GM18951 (cell line): ENCODE measurements at regions not wholly inside any gene's neighbourhood (a gene's known extent, or its start where the extent isn't known, plus 50 kb on each side); places are given as distances from the start of the nearest gene placed in this dataset.

Source experiments
- POLR2A ChIP-seq: IDR thresholded peaks from 4 replicates; pipeline ENCODE4 v1.6.1; 2011; ENCODE audit warnings: mild to moderate bottlenecking; ENCODE audit not compliant: insufficient read length, insufficient read depth; ENCODE audit errors: extremely low read depth
- in situ Hi-C: fragments of 300-500 bp; cut with MboI; formaldehyde crosslinking; loops from one replicate; pipeline ENCODE4 v1.12.0; 2022; ENCODE audit warnings: low sequenced_read_pairs, mixed read lengths, inconsistent platforms; ENCODE audit not compliant: unreplicated experiment

DNA sequence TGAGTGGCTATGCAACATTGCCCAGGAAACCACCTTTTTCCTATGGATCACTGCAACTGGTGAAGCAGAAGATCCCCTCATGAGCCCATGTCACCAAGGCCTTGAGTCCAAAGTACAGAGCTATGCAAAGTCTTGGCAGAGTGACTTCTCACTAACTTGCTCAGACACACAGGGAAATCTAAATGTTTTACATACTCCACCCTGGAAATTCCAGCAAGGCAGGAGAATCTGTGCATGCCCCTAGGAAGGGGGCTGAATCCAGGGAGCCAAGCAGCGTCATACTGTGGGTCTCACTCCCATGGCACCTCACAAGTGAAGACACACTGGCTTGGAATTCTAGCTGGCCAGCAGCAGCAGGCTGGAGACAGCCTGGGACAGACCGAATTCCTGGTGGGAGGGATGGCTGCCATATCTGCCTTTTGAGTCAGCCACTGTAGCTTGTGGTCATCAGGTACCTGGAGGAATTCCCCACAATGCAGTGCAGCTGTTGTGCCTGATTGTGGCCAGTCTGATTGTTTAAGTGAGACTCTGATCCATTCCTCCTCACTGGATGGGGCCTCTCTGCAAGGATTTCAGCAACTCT is 1817.4 kb downstream of the SUCLG1 start:
- no peak for TF ChIP-seq POLR2A
- in situ Hi-C loops = no loop called here

DNA sequence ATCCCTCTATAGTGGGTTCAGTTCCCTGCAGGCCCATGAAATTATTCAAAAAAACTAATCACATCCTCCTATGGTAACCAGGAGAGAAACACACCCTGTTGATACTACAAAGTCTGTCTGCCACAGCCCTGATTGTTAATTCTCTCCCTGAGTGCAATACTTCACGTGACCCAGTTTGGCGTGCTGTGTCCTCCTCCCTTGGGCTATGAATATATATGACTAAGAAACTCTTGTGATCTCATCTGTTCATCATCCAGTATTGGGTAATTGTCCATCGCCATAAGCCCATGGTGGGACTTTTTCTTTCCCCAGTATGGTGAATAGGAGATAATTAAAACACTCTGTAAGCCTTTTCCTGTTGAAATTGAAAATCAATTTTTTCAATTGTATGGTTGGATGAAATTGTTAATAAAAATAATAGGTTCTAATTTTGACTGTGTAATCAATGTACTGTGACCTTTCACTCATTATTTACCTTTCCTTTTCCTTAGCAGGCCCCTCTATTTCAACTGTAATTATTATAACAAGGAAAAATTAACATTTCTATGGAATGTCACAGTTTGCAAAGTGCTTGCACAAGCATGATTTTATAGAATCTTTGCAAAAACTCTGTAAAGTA is 1822.6 kb downstream of the SUCLG1 start:
- in situ Hi-C loops = no loop called here
- TF ChIP-seq POLR2A = no peak

DNA sequence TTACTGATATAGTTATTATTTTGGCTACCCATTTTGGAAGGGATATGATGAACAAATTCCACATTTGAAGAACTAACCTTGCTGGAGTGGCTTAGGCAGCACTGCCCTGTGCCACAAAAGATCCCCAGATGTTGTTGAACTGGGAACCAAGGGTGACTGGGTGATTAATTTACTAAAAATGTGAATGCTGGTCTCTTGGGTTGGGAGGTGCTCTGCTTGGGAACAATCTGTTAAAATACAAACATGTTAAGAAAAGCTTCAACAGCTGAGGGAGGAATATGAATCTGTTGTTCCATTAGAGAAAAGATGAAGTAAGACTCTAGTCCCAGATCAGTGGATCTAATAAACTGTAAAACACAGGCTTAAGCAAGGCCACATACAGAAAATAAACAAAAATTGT is 1860.1 kb downstream of the SUCLG1 start:
- in situ Hi-C loops = no loop called here
- TF ChIP-seq POLR2A = no peak

DNA sequence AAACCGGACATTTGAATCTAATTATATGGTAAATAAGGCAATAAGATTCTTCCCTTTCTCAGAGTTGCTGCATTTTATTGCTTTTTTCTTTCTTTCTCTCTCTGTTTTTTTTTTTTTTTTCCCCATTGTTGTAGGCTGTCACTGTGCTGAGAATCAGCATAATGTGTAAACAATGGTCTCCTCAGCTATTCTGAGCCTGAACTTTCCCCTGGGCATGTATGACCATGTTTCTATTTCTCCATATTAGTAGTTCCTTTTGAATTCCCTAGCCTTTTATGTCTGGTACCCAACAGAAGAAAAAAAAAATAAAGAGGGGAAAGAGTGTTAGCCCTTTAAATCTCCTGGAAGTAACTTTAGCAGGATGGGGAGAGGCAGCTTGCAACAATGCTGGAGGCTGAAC is 1862.5 kb downstream of the SUCLG1 start:
- in situ Hi-C loops = no loop called here
- no peak for TF ChIP-seq POLR2A

DNA sequence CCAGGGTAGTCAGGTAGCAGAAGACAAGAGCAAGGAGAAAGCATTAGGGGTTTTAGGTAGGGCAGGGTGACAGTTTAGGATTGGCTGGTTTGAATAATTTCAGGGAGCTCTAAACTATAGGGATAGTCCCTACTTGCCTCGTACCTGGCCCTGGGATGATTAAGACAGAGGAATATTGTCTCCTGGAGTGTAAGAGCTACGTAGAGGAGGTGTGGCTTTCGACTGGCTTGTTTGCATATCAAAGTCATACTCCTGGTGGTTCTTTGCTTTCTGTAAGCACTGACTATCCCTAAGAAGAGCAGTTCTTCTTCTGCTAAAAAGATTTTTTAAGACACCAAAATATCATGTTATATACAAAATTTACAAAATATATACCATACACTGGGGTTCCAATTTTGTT is 1867.4 kb downstream of the SUCLG1 start:
- TF ChIP-seq POLR2A = no peak
- in situ Hi-C loops = no loop called here

DNA sequence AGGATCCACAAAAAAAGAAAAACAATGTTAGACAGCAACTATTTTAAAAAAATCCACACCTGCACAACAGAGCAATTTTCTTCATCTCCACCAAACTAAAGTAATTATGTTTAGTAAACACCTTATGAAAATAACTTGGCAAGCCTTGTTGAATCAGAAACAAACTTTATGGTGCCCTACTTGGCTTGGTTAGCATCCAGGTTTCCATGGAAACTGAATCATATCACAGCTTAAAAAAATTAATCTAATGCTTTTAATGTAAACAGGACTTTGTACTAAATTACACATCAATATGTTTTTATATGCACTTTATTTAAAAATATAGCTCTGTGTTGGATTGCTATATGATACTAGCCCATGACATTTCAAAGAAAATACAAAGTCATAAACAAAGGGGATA is 1882.4 kb downstream of the SUCLG1 start:
- no peak for TF ChIP-seq POLR2A
- in situ Hi-C loops = no loop called here

DNA sequence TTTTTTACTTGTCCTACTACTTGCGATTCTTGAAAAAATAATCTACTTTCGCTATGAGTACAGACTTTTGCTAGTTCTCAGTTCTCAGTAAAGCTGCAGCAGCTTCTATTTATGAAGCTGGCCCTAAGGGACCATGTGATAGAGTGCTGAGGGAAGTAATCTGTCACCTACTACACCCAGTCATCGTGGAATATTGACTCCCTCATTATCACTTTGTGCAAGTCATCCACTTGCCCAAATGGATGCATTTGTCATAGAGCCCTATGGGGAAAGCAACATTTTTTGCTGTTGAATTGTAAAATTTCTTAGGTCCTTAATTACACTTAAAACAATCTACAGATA is 1919.8 kb downstream of the SUCLG1 start:
- no peak for TF ChIP-seq POLR2A
- in situ Hi-C loops = no loop called here

DNA sequence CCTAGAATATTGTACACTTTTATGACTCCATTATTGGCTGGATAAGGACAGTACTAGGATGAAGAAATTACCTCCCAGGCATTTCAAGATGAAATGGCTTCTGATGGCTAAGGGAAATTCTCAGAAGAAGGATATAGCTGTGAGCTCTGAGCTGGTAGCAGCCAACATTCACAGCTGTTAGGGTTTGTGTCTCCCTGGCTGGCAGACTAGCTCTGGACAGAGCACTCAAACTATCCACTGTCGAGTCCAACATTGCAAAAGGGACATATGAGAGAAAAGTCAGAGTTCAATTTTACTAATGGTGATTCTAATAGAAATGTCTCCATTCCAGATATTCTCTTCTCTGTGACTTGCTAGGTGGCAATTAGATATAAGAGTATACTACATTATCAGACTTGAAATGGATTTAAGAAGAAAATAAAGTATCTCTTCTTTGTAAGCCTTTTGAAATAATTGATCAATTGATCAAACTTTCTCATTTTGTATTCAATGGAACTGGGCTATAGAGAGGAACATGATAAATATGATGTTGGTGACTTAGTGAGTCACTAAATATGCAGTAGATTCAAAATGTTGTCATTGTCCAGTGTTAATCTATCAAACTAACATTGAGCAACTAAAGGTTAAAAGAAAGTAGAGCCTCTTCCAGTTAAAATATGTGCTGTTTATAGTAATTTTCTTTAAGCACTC is 1920.3 kb downstream of the SUCLG1 start:
- TF ChIP-seq POLR2A = no peak
- in situ Hi-C loops = no loop called here

DNA sequence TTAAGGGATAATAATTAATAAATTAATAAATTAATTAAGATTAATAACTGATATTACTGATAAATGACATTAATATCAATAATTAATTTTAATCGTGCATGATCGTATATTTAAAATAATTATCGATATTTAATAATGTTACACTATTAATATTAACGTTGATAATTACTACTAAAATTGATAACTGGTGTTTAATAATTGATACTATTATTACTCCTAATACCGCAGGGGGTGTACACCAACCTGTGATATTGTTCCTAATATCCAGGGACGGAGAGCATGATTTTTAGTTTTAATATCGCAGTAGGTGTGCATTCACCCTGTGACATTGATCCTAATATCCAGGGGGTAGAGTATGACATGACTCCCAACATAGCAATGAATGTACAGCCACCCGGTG is 1930.8 kb downstream of the SUCLG1 start:
- no peak for TF ChIP-seq POLR2A
- in situ Hi-C loops = no loop called here

DNA sequence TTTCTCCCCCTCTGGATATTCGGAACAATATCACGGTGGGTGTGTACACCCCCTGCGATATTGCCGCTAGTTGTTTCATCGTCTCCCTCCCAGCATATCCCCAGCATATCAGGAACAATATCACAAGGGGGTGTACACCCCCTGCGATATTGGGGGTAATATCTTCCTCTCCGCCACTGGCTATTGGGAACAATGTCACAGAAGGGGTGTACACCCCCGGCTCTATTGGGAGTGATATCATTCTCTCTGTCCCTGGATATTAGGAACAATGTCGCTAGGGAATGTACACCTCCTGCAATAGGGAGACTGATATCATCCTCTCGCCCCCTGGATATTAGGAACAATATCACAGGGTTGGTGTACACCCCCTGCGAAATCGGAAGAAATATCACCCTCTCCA is 1932.0 kb downstream of the SUCLG1 start:
- in situ Hi-C loops = no loop called here
- no peak for TF ChIP-seq POLR2A

DNA sequence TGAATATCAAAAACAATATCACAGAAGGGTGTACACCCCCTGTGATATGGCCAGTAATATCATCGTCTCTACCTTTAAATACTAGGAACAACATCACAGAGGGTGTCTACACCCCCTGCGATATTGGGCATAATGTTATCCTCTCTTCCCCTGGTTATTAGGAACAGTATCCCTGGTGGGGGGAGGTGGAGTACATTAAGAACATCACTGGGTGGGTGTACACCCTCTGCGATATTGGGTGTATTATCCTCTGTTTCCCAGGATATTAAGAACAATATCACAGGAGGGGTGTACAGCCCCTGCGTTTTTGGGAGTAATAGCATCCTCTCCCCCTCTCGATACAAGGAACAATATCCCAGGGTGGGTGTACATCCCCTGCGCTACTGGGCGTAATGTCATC is 1932.8 kb downstream of the SUCLG1 start:
- in situ Hi-C loops = no loop called here

DNA sequence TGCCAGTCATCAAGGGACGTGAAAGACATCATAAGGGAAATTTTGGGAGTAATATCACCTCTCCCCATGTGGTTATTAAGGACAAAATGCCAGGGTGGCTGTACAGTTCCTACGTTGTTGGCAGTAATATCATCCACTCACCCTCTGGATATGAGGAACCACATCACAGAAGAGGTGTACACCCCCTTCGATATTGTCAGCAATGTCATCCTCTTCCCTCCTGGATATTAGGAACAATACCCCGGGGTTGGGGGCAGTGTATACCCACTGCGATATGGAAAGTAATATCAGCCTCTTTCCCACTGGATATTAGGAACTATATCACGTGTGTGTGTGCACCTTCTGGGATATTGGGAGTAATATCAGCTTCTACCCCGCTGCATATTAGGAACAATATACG is 1933.3 kb downstream of the SUCLG1 start:
- in situ Hi-C loops = no loop called here

More for the DNA sequence above, 1932.8 kb downstream of the SUCLG1 start:
- no peak for TF ChIP-seq POLR2A

DNA sequence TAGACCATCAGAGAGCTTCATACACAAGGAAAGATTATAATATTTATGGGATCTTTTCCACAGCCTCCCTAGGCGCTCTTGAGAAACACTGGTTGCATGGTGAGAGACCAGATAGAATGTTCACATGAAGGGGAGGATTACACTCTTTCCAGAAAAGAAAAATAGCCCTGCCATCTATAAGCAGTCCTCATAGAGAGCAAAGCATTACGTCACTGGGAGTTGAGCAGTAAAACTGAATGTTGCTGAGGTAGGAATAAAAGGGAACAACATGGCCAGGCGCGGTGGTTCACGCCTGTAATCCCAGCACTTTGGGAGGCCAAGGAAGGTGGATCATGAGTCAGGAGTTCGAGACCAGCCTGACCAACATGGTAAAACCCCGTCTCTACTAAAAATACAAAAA is 1934.3 kb downstream of the SUCLG1 start:
- TF ChIP-seq POLR2A = no peak
- in situ Hi-C loops = no loop called here

More for the DNA sequence above, 1933.3 kb downstream of the SUCLG1 start:
- no peak for TF ChIP-seq POLR2A

DNA sequence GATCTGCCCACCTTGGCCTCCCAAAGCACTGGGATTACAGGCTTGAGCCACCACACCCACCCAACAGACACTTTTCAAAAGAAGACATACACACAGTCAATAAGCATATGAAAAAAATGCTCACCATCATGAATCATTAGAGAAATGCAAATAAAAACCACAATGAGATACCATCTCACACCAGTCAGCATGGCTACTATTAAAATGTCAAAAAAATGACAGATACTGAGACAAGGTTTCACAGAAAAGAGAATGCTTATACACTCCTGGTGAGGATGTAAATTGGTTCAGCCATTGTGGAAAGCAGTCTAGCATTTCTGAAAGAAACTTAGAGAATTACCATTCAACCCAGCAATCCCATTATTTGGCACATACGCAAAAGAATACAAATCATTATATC is 1947.2 kb downstream of the SUCLG1 start:
- in situ Hi-C loops = no loop called here
- TF ChIP-seq POLR2A = no peak
